ENCODE measurements at regions not wholly inside any gene's neighbourhood (a gene's known extent, or its start where the extent isn't known, plus 50 kb on each side); places are given as distances from the start of the nearest gene placed in this dataset.

DNA sequence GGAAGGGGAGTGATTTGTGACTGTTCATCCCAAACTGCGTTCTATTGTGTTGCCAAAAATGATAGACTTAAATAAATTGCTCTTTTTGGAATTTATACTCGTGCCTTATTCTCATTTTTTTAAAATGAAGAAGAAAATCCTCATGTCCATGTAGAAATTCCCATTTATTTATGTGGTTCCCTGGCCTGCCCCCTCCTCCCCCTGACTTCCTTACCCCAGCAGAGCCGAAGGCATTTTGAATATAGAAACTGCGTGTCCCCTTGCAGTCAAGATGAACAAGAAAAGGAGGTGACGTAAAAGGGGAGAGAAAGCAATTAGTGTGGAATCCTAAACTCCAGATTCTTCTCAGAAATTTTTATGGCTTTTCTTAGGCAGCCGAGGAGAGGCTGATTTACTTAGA, 126.1 kb downstream of the FAM204A start:
- H3K4me1 ChIP-seq (ENCODE audit: low read depth): no peaks in the 10 kb centered on the region

DNA sequence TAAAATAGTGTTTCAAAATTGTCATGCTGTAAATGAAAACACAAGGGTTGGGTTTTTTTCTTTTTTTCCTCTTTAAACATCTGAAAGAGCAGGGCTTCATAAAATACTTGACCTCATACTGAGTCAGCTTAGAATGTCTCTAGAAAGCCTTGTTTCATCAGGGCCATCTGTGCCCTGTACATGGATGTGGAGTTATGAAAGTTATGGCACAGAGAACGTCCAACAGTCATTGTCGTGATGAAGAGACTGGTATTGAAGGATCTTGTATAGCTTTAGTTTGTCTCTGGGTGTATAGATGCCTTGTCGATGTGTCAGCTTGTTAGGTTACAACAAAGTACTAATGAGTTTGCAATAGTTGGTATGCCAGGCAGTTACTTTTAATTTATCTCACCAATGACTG, 127.3 kb downstream of the FAM204A start:
- no peak overlapping the region for H3K27ac ChIP-seq
- no peaks in the 10 kb centered on the region for H3K9me3 ChIP-seq (ENCODE audit: low read depth)
- TF ChIP-seq, protein P1, sequence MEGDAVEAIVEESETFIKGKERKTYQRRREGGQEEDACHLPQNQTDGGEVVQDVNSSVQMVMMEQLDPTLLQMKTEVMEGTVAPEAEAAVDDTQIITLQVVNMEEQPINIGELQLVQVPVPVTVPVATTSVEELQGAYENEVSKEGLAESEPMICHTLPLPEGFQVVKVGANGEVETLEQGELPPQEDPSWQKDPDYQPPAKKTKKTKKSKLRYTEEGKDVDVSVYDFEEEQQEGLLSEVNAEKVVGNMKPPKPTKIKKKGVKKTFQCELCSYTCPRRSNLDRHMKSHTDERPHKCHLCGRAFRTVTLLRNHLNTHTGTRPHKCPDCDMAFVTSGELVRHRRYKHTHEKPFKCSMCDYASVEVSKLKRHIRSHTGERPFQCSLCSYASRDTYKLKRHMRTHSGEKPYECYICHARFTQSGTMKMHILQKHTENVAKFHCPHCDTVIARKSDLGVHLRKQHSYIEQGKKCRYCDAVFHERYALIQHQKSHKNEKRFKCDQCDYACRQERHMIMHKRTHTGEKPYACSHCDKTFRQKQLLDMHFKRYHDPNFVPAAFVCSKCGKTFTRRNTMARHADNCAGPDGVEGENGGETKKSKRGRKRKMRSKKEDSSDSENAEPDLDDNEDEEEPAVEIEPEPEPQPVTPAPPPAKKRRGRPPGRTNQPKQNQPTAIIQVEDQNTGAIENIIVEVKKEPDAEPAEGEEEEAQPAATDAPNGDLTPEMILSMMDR (IDR thresholded peaks at IDR 0.05; ENCODE audit: low read depth, low read length): no peak
- no peaks in the 10 kb centered on the region for H3K4me1 ChIP-seq (ENCODE audit: low read depth)
- H3K4me3 ChIP-seq: no peak overlapping the region
- peaks cover 4% of the 10 kb centered on the region for H3K27me3 ChIP-seq
- no peak for DNase-seq (ENCODE audit: low read depth in 1 of 2, low spot score in 1 of 2)
- H3K36me3 ChIP-seq: no peaks in the 10 kb centered on the region

More for the DNA sequence above, 126.1 kb downstream of the FAM204A start:
- H3K27me3 ChIP-seq: peaks cover 4% of the 10 kb centered on the region
- H3K27ac ChIP-seq: no peak overlapping the region
- TF ChIP-seq, protein P1 (IDR thresholded peaks at IDR 0.05; ENCODE audit: low read depth, low read length): no peak
- DNase-seq (ENCODE audit: low read depth in 1 of 2, low spot score in 1 of 2): no peak
- no peaks in the 10 kb centered on the region for H3K36me3 ChIP-seq
- H3K4me3 ChIP-seq: no peak overlapping the region
- H3K9me3 ChIP-seq (ENCODE audit: low read depth): no peaks in the 10 kb centered on the region

DNA sequence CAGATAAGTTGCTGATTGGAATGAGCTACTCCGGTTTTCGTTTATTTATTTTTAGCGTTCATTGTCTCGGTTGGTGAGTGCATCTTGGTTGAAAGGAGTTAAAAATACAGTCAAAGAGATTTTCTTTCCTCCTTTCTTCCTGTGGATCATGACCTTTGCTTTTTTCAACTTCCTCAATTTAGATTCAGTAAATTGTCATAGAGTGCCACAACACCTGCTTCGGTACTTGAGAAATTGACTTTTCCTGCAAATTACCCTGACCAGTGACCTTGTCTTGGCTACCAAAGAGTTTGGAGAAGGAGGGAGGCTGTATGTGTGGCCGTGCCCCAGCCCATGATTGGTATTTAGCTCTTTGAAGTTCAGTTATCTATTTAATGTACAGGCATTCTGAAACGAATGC, 128.7 kb downstream of the FAM204A start:
- peaks cover 4% of the 10 kb centered on the region for H3K27me3 ChIP-seq
- no peak overlapping the region for H3K27ac ChIP-seq
- H3K36me3 ChIP-seq: no peaks in the 10 kb centered on the region
- H3K4me1 ChIP-seq (ENCODE audit: low read depth): no peaks in the 10 kb centered on the region
- no peaks in the 10 kb centered on the region for H3K9me3 ChIP-seq (ENCODE audit: low read depth)
- H3K4me3 ChIP-seq: no peak overlapping the region
- DNase-seq (ENCODE audit: low read depth in 1 of 2, low spot score in 1 of 2): no peak
- TF ChIP-seq, protein P1 (IDR thresholded peaks at IDR 0.05; ENCODE audit: low read depth, low read length): no peak

DNA sequence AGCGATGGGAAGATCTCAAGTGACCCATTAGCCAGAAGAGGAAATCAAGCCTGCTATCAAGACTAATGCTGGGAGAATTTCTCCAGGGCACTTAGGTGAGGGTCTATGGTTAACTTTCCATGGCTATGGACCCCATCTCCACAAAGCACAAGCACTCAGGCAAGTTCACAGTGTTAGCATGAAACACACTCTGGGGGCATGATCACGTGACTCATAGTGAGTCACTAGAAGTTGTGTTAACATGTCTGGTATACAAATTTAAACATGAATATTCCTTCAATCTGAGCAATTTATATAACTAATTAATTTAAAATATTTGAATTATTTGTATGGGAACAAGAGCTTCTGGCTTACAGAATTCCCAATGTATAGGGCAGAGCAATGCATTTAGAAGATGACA, 131.8 kb downstream of the FAM204A start:
- Histone ChIP-seq H3K4me3 (no peak overlapping the region), H3K9me3 (ENCODE audit: low read depth) (no peaks in the 10 kb centered on the region), H3K27ac (no peak overlapping the region), H3K4me1 (ENCODE audit: low read depth) (no peaks in the 10 kb centered on the region), H3K27me3 (no peaks in the 10 kb centered on the region), H3K36me3 (no peaks in the 10 kb centered on the region)
- DNase-seq (ENCODE audit: low read depth in 1 of 2, low spot score in 1 of 2): no peak
- TF ChIP-seq, protein P1 (IDR thresholded peaks at IDR 0.05; ENCODE audit: low read depth, low read length): no peak

- no peaks in the 10 kb centered on the region for H3K4me1 ChIP-seq (ENCODE audit: low read depth)
- no peaks in the 10 kb centered on the region for H3K36me3 ChIP-seq
- no peaks in the 10 kb centered on the region for H3K27me3 ChIP-seq
- DNase-seq (ENCODE audit: low read depth in 1 of 2, low spot score in 1 of 2): no peak
- TF ChIP-seq, protein P1 (IDR thresholded peaks at IDR 0.05; ENCODE audit: low read depth, low read length): no peak
- H3K4me3 ChIP-seq: no peak overlapping the region
- H3K27ac ChIP-seq: no peak overlapping the region
- H3K9me3 ChIP-seq (ENCODE audit: low read depth): no peaks in the 10 kb centered on the region
Measured at GRCh38 chr10:118209215-118209614, 132.9 kb downstream of the FAM204A start.

DNA sequence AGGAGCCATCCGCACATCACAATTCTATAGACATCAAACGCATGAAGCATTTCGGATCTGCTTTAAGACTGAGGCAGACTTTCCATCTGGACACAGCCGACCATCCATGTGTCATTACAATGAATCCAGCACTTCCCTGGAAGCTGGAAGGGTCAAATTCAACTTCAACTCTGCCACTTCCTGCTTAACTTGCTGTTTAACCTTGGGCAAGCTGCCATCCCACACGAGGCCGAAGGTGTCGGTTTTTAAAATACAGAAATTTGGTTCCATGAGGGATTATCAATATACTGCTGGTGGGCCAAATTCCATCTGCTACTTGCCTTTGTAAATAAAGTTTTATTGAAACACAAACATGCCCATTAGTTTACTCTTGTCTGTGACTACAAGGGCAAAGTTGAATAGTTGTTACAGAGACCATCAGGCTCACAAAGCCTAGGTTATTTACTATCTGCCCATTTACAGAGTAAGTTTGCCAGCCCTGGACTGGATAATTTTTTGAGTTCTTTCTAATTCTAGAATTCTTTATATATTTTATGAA, 134.6 kb downstream of the FAM204A start:
- TF ChIP-seq, protein P1 (IDR thresholded peaks at IDR 0.05; ENCODE audit: low read depth, low read length): no peak
- no peak overlapping the region for H3K4me3 ChIP-seq
- H3K27me3 ChIP-seq: no peaks in the 10 kb centered on the region
- H3K27ac ChIP-seq: no peak overlapping the region
- H3K9me3 ChIP-seq (ENCODE audit: low read depth): no peaks in the 10 kb centered on the region
- DNase-seq (ENCODE audit: low read depth in 1 of 2, low spot score in 1 of 2): no peak
- no peaks in the 10 kb centered on the region for H3K4me1 ChIP-seq (ENCODE audit: low read depth)
- no peaks in the 10 kb centered on the region for H3K36me3 ChIP-seq
